HG03442 (cell line): ENCODE measurements at regions not wholly inside any gene's neighbourhood (a gene's known extent, or its start where the extent isn't known, plus 50 kb on each side); places are given as distances from the start of the nearest gene placed in this dataset.

Experiments used
- ATAC-seq: cut with Tn5 transposase; IDR thresholded peaks from one replicate; pipeline ENCODE4 v1.9.1; 2021; ENCODE audit warnings: mild to moderate bottlenecking, moderate library complexity; ENCODE audit not compliant: unreplicated experiment

- ATAC-seq: no peak
Measured at GRCh38 chr1:170219163-170219562, 73.4 kb downstream of the NTMT2 start.

DNA sequence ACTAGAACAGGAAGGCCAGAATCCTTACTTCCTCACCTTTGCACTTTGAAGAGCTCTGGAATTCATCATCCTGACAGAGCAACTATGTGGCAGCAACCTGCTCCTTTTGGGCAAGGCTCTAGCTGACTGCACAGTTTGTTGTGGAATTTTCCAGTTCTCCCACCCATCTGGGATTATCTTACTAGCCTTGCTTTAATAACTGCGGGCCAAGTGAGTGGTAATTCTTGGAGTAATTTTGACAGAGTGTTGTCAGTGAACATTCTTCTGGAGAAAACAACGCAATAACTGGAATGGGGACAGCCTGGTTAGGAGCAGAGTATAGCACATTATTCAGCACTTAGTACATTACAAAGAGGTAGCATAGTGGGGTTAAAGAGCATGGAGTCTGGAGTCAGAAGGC, 75.3 kb downstream of the NTMT2 start:
- no peak for ATAC-seq

DNA sequence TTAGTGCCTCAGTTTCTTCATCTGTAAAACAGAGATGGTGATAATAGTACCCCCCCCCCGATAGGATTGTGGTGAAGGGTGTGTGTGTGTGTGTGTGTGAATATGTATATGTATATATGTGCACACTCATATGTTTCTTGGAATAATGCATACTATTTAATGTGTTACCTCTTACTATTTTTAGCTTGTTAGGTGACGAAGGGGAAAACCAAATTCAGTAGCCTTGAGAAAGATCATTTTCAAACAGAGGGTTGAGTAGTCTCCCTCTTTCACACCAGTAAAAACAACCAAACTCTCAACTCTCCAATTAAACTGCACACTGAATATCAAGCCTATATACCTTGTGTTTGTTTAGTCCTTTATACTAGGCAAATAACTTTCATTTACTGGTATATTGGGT, 75.7 kb downstream of the NTMT2 start:
- no peak for ATAC-seq

DNA sequence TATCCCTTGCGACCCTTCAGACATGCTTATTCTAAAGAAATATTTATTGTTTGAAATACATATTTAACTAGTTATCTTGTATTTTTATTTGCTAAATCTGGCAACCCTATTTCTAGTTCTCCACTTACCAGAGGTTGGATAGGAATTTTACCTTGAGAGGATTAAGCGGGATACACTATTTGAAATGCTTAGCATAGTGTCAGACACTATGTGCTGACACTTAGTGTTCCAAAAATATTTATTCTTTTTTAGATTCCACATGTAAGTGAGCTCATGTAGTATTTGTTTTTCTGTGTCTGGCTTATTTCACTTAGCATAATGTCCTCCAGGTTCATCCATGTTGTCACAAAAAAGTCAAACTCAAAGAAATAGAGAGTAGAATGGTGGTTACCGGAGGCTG, 78.7 kb downstream of the NTMT2 start:
- ATAC-seq: no peak

GRCh38 chr1:170225781-170226530, 80.2 kb downstream of the NTMT2 start:
- no peak for ATAC-seq

GRCh38 chr1:170226767-170227166, 81.0 kb downstream of the NTMT2 start:
- ATAC-seq: no peak

- no peak for ATAC-seq
Measured at GRCh38 chr1:170230323-170230722, 84.6 kb downstream of the NTMT2 start.

DNA sequence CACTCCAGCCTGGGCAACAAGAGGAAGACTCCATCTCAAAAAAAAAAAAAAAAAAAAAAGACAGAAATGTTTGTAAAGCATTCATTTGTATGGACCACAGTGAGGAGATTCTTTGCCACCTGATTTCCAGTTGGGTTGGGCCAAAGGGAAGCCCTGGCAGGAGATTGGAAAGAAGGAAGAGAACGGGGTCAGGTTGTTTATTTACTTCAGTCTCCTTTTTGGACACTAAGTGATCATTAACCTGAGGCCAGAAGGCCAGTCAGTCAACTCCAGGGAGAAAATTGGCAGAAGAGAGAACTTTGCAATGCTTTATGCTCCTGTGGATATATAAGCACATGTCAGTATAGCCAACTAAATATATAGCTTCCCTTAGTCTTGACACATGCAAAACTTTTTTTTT, 85.9 kb downstream of the NTMT2 start:
- no peak for ATAC-seq

- ATAC-seq: no peak
Measured at GRCh38 chr1:170238704-170239391, 93.1 kb downstream of the NTMT2 start.

DNA sequence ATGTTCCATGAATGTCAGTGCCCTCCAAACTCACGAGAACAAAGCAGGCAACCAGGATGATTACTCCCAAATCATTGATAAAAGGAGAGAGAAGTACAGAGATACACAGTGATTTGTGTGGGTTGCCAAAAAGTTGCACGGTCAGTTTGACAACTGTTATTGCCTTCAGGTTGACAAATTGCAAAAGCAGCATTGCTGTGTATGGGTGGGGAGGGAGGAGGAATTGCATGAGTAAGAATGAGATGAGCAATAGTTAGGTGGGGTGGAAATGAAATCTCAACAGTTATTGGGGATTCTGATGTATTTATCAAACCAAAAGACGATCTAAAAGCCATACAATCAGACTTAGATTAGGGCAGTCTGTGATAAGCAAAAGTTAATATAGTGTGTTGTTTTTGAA, 93.7 kb downstream of the NTMT2 start:
- ATAC-seq: no peak

- ATAC-seq: peak; percentile 99
Measured at GRCh38 chr1:170240409-170240808, 94.7 kb downstream of the NTMT2 start.

DNA sequence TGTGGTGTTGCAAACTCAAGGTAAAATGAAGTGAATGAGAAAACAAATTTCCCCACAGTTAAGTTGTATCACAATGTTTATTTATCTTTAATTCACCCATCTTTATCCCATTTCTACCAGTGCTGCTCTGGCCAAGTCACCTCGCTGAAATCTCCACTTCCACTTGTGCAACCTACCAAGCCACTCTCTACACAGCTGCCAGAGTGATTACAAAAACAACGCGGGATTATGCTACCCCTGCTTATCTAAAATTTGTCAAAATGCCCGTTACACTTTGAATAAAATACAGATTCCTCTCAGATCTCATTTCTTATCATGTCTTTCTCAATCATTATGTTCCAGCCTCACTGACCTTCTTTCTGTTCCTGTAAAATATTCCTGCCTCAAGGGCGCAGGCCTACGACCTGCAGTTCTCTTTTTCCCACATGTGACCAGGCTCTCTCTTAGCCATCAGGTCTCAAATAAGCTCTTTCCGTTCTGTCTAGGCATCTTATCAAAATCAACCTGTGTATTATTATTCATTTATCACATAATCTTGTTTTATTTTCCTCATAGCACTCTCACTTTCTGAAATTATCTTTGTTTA, 95.6 kb downstream of the NTMT2 start:
- ATAC-seq: no peak

DNA sequence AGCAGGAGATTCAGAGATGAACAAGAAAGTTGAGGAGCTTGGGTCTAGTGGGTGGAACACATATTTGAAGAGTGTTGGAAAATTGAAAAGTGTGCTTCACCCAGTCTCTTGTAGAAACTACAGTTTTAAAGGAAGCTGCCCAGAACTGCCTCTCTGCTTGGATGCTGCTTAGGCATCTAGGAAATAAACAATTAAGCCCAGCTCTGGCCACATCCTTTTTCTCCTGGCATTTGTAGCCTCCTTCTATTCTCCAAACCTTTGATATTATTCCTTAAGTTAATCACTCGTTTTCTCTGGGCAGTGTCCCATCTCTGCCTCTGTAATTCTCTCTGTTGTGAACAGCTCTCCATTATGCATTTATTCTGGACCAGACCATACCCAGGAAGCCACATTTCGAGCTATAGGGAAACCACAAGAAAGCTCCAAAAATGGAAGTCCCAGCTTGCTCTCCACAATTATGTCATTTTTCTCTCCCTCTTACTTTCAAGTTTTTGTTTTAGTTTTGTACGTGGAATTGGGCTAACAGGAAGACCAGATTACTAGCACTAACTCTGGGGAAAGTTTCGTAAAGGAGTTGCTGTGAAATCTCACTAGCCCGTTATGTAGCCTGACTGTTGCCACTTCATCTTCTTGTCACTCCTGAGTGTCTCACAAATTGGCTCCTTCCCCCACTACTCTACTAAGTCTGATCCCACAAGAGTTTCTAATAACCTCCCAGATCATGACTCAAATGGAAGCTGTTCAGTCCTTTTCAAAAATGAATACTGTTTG, 102.2 kb downstream of the NTMT2 start:
- peak; percentile 79 for ATAC-seq

DNA sequence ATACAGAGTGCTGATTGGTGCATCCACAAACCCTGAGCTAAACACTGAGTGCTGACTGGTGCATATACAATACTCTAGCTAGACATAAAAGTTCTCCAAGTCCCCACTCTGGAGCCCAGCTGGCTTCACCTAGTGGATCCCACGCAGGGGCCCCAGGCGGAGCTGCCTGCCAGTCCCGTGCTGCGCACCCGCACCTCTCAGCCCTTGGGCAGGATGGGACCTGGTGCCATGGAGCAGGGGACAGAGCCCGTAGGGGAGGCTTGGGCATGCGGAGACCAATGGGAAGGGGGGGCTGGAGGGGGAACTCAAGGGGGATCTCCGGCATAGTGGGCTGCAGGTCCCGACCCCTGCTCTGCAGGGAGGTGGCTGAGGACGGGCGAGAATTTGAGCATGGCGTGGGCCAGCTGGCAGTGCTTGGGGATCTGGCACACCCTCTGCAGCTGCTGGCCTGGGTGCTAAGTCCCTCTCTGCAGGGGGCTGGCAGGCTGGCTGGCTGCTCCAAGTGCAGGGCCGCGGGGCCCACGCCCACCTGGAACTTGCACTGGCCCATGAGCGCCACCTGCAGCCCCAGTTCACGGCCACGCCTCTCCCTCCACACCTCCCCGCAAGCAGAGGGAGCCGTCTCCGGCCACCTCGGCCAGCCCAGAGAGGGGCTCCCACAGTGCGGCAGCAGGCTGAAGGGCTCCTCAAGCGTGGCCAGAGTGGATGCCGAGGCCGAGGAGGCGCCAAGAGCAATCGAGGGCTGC, 104.9 kb downstream of the NTMT2 start:
- ATAC-seq: no peak

DNA sequence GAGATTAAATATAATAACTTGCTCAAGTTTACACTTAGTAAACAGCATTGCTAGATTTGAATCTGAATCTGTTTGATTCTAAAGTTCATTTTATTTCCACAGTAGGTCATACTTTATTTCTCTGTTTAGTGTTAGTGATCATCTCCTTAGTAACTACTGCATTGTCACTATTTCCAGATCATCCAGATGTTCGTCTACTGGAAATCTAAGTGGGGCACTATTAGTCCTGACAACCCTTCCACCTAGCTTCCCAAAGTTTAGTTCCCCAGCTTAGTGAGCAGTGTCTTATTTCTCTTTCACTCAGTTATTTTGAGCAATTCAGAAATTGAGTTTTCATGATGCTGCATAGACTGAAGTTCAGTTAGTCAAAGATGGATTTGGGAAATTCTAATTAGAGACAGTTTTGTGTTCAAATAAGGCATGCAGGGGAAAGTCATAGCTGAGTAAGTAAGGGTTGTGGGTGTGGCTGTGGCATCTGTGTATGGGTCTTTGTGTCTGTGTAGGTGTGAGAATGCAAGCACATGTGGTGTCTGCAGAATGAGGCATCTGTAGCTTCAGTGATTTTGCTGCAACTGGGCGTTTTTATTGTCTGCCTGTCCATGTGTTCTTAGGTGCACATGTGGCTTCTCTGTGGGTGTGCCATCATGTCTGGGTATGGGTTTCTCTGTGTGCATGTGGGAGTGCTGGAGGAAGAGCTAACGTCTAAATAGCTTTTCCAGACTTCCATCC, 107.3 kb downstream of the NTMT2 start:
- no peak for ATAC-seq

GRCh38 chr1:170254371-170254770, 108.6 kb downstream of the NTMT2 start:
- no peak for ATAC-seq

GRCh38 chr1:170261669-170262068, 115.9 kb downstream of the NTMT2 start:
- ATAC-seq: no peak

GRCh38 chr1:170262276-170262939, 116.6 kb downstream of the NTMT2 start:
- no peak for ATAC-seq

GRCh38 chr1:170265234-170265633, 119.5 kb downstream of the NTMT2 start:
- ATAC-seq: no peak

GRCh38 chr1:170267317-170267716, 121.6 kb downstream of the NTMT2 start:
- ATAC-seq: no peak
